GM21737 (cell line): ENCODE measurements at regions not wholly inside any gene's neighbourhood (a gene's known extent, or its start where the extent isn't known, plus 50 kb on each side); places are given as distances from the start of the nearest gene placed in this dataset.
"Not testable (repeated sequence)": the region's sequence is repeated elsewhere in the genome, so short reads cannot be mapped to it uniquely, and the experiment has no call there.

Experiments used
- ATAC-seq: cut with Tn5 transposase; IDR thresholded peaks from one replicate; pipeline ENCODE4 v1.9.1; 2021; ENCODE audit warnings: mild to moderate bottlenecking, moderate library complexity; ENCODE audit not compliant: unreplicated experiment

DNA sequence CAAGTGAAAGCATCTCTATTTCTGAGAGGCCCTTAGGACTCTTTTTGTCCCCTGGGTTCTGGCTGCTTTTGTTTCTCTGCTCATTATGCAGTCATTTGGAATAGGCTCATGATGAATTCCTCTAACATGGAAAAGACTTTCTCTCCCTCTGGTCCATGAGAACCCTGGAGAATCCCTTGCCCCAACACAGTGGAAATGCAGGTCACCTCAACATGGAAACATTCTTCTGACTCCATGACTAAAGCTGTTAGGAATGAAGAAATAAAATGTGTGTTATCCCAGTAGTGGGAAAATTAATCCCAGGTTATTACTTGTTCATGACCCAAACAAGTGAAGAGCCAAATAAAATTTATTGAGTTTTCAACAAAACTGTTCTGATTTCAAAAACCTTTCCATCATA lies 458.6 kb downstream of the EPM2A start:
- ATAC-seq, result no peak

DNA sequence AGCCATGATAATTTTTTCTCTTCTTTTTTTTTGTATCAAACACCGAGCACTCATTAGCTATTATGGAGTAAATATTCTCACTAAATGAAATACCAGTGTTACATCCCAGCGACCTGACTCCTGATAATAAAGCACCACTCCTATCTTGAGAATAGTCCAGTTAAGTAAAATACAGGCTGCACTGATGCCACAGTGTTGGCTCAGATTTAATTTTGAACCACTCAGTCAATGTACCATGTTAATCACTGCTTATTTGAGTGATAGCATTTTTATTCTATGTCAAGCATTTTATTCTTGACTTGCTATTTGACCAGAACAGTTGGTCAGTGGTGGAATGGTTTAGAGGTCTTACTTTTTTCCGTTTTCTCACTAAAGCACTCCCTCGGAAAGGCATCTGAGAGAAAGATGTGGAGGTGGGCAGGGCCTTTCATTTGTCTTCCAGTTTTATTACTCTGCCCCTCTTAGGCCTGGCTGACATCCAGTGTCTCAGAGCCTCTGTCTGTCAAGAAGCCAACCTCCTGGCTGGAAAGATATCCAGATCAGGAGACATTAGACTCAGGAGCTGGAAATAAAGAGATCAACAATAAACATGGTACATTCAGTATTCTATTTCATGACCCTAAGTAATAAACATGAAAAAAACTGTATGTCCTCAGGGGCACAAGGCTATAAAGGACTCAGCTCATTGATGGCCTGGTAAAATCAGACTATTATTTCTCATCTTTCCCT lies 457.8 kb downstream of the EPM2A start:
- ATAC-seq, result no peak

DNA sequence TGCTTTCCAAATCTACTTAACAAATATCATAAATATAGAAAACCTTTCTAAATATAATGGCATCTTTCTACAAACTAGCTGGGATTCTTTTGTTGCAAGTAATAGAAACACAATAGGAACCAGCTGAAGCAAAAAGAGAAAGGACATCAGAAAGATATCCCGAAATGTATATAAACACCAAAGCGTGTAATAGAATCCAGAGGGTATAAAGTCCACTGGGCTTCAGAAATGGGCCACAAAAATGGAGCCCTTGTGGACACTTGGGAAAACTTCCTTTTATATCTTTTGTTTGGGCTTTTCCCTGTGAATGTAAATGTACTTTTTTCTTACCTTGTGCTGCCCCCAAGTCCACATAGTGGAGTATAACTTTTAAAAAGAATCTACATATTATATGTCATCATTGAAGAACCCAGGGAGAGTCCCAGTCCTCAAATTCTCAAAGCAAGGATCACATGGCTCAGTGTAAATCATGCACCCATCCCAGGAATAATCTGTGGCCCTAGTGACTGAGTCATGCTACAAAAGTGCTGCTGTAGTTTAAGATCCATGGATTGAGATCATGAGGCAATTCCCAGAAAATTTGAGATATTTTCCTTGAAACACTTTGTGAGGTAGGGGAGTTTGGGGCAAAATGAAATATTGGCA lies 457.0 kb downstream of the EPM2A start:
- no peak for ATAC-seq

DNA sequence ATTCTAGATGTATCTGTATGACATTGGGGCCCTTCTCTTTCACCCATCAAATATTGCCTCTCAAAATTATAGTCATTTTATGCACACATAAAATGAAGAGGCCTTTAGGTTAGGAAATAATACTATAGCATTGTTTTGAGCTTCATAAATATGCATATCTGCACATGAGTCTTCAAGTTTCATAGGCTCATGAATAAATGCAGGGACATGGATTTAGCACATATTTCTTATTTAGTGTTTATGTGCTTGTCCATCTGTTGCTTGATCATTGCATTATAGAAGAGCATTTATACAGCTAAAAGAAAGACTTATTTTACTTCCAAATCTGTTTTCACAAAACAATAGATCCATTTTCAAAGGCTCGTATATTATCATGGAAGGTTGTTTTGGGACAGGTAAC lies 455.8 kb downstream of the EPM2A start:
- no peak for ATAC-seq

DNA sequence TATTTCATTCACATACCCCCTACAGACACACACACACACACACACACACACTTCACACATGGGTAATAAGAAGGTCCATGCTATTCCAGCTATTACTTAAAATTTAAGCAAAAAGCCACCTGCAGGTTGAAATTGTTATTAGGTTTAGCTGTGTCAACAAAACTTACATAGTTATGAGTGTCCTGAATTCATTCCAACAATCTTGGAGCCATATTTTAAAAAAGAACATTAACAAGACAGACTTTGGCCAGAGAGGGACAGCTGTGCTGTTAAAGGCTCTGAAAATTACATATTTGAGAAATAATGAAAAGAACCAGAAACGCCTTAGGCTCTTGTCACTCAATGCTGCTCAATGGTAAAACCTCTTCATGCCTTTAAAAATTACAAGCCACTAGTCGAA lies 455.3 kb downstream of the EPM2A start:
- no peak for ATAC-seq

DNA sequence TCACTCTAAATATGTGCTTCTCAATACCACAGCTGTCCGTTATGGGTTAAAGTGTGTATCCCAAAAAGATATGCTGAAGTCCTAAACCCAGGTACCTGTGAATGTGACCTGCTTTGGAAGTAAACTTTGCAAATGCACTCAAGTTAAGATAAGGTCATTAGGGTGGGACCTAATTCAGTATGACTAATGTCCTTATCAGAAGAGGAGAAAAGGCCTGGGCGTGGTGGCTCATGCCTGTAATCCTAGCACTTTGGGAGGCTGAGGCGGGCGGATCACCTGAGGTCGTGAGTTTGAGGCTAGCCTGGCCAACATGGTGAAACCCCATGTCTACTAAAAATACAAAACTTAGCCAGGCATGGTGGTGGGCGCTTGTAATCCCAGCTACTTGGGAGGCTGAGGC lies 452.1 kb downstream of the EPM2A start:
- not testable (repeated sequence) for ATAC-seq

DNA sequence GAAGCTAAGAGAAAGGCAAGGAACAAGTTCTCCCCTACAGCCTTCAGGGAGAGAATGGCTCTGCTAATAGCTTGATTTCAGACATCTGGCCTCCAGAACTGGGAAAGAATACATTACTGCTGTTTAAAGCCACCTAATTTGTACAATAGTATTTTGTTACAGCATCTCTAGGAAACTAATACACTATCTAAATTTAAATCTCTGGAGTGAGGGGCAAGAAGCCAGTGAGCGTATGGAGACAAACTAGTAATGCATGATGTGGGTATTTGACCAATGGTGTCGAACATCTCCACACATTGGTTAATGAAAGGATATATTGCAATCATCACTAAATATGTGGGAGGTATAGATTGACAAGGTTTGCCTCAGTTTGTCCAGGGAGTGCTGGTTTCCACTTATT lies 451.5 kb downstream of the EPM2A start:
- no peak for ATAC-seq

DNA sequence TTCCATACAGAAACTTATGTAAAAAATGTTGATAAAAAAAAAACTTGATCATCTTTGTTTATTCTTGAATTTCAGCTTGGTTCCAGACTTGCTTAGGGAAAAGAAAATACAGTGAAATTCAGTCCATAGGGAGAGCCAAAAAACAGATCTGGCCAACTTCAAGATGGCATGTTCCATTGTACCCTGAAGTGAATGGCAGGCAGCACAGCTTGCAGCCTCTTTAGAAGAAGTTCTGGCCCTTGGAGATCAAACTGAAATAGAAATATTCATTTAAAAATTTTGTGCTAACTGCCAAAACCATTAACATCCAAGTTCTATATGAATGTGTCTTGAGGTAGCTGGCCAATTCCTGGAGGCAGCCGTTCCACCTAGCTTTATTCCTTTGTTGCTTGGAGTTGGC lies 448.4 kb downstream of the EPM2A start:
- ATAC-seq, result no peak

DNA sequence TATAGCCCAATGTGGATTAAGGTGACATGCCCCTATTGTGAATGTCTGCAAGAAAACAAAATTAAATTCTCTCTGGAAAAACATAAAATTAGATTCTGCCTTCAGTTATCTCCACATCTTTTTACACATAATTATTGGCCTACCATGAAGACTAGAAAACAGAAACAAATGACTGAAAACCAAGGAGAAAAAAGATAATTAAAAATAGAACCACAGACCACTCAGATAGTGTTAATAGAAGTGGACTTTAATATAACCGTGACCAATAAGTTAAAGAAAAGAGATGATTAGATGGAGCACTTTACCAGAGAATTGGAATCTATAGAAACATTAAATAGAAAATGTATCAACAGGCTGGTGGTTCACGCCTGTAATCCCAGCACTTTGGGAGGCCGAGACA lies 445.7 kb downstream of the EPM2A start:
- no peak for ATAC-seq

DNA sequence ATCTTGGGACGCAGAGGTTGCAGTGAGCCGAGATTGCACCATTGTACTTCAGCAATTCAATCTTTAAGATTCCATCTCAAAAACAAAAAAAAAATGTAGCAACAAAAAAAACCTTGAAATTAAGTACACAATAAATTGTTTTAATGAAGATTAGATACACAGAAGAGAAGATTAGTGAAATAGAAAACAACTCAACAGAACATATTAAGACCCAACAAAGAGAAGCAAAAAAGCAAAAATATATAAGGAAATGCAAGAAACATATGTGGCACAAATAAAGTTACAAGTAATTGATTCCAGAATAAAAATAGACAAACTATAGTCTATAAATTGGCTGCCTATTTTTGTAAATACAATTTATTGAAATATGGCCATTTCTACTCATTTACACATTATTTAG lies 445.2 kb downstream of the EPM2A start:
- ATAC-seq, result no peak

DNA sequence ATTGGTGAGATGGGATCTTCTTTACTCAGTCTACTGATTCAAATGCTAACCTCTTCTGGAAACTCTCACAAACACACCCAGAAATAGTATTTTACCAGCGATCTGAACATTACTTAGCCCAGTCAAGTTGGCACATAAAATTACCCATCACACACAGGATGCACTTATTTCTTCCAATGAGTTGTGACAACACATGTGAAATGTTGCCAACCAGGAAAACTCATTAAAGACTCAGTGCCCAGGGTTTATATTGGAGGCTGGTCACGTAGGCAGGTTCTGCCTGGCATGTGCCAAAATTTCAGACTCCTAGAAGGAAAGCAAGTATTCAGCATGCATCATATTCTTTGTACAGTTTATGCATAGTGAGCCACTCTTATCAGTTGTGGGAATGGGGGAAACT lies 443.3 kb downstream of the EPM2A start:
- ATAC-seq, result no peak

DNA sequence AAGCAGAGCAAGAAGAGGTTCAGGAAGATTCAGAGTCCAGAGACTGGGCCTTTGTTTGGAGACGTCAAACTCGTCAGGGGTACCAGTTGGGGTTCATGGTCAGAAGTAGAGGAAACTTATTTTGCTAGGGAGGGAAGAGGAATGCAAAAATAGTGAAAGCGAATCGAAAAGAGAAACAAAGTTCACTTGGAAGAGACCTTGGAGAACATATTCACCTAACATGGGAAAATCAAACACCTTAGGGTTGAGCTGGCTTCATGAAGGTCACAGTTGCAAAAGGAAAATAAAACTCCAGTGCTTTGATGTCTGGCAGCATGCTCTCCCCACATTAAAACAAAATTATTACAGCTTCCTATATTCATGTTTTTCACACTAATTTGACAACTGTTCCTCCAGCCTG lies 440.4 kb downstream of the EPM2A start:
- no peak for ATAC-seq

DNA sequence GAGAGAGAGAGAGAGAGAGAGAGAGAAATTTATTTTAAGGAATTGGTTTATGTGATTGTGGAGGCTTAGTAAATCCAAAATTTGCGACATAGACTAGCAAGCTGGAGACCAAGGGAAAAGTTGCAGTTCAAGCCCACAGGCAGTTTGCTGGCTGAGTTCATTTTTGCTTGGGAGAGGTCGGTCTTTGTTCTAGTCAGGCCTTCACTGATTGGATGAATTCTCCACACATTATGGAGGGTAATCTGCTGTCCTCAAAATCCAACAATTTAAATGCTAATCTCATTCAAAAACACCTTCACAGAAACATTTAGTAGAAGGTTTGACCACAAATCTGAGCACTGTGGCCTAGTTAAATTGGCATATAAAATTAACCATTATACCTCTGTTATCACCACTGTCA lies 439.6 kb downstream of the EPM2A start:
- ATAC-seq, result no peak

DNA sequence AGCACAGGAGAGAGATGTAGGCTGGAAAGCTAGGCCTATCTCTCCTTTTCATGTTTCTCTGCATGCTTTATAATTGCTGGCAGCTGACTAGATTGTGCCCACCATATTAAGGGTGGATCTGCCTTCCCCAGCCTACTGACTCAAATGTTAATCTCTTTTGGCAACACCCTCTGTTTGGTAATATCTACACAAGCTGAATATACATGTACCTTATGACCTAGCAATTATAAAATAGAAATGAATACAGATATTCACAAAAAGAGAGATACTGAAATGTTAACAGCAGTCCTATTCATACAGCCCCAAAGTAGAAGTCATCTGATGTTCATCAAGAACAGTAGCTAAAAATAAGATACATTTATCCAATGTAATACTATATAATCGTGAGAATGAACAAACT lies 429.6 kb downstream of the EPM2A start:
- ATAC-seq, result no peak

DNA sequence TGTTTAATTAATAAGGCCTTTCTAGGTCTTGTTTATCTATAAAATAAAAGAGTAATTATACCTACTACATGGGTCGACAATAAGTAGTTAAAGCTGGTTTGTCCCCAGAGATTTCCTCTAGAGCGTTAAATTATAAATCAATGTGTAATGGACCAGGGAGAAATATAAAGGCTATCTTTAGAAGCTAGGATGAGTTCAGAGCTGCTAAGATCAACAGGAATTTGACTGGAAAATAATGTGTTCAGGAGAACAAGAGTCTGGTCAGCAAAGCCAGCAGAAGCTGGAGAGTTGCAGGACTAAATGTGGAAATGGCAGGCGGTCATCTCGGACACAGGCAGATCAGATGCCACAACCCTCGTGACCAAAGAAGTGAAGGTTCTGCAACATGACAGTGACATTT lies 428.8 kb downstream of the EPM2A start:
- ATAC-seq, result no peak

DNA sequence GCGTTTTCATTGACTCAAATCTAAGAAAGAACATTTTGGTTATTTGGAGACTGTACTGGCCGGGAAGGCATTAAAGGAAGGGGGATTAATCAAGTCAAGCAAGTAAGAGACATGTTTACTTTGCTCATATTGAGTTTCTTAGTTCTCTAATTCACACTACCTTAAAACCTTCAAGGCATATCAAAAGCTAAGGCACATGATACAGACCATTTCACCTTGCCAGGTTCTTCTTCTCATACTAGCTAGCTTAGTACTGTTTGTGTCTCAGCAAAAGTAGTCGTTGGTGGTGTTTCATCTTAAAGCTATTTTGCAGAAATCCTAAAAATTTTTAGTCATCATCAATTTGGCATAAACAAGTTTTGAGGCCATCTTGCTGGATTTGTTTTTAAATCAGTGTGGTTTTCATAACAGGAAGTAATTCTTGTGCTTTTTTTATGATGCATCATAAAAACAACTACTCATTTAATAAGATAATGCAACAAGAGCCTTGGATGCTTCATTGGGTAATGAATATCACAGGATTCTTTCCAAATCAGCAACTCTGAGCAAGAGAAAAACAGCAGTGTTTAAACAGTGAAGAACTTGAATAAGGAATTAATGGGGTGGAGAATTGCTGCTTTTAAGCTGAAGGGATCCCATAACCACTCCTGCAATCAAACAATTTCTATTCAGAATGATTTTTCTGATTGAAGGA lies 425.3 kb downstream of the EPM2A start:
- no peak for ATAC-seq

DNA sequence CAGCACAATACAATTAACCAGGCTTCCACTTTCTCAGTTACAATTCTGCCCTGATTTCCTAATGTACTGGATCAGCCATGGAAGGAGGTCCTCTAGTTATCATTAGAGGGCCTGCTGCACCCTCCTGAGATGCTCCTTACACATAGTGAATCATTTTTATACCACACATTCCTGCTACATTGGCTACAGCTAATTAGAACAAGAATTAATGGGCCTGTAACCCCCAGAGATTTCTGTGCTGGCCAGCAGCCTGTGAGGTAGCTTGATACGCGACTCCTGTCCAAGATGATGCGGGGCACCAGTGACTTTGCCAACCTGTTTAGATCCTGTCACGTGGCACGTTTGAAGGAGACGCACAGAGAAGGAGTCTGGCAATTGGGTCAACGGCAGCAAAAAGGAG lies 422.8 kb downstream of the EPM2A start:
- ATAC-seq, result no peak

DNA sequence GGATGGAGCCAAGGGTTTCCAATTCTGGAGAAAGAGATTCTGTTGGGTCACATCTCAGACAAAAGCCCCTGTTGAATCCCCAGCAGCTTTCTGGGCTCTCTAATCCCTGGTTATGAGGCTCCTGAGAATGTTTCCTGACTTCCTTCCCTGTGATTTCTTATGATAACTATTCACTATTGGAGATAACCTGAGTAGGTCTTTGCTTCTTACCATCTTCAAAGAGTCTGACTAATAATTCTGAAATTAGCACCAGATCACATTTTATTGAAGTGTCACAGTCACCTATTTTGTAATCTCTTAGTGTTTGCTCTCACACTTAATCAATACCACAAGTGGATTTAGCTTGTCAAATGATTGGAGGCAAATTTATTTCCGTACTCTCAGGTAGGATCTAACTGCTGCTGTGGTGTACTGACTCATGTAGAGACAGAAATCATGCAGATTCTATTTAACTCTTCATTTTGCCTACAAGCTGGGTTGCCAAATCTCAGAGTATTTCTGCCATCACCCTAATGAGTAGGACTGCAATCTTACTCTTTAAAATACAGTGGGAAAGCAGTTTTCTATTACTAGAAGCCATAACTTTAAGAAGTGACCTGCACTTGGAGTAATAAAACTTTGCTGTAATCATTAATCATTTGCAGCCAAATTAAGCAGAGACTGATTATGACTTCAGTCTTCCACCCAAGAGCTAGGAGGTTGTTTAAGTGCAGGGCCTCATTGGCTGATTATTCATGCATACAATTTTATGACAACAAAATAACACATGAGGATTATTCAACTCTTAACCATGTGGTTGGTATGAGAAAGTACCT lies 422.1 kb downstream of the EPM2A start:
- ATAC-seq, result no peak

DNA sequence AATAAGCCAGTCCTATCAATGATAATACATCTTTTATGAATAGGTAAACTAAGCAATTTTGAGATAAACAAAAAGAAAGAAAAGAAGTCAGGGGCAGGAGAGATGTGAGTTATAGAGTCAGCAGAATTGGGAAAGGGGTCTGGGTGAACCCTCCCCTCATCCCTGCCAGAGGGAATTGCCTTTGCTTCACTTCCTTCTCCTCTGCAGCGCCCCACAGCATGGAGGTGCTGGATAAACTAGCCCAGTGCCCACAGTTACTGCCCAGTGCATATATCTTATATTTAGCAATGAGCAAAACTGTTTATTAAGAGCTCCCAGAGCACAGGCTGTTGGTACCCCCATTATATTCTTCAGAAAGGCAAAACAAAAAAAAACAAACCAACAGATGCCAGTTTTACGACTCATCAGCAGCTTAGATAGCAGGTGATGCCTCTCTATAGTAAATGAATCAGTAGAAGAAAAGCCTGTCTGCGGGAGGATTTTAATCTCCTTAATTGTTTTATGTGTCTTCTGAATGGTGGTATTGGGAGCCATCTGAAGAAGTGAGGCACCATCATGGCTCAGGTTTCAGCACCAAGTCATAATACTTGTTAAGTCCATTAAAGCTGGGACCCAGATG lies 419.2 kb downstream of the EPM2A start:
- no peak for ATAC-seq

DNA sequence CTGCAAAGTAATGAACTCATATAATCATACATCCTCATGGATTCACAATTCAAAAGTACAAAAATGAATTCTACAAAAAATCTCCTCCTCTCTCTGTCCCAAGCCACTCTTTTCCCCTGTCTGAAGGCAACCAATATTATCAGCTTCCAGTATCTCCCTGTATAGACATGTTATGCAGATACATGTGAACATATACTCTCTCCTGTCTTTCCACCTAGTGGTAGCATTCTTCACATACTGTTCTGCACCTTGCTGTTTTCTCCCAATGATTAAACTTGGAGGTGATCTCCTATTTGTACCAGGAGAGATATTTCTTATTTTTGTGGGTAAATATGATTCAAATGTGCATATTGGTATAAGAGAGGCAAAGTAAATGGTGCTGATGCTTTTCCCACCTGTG lies 416.4 kb downstream of the EPM2A start:
- no peak for ATAC-seq

DNA sequence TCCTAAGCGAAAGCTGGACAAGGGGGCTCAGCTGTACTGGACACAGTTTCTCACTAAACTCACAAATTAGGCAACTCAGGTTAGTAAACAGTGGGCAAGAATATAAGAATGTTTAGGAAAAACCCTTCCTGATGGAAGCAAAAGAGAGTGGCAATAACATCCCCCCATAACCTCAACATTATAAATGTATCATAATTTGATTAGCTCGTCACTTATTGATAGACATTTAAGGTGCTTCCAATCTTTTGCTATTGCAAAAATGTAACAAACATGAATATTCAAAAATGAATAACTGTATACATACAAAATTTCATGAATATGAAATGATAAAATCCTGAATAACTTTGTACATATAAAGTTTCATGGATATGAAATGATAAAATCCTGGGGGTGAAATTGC lies 415.7 kb downstream of the EPM2A start:
- no peak for ATAC-seq
